DND-41 (cell line): ENCODE measurements at regions not wholly inside any gene's neighbourhood (a gene's known extent, or its start where the extent isn't known, plus 50 kb on each side); places are given as distances from the start of the nearest gene placed in this dataset.

ENCODE experiments used
- ATAC-seq: fragments of 200-7000 bp; cut with Tn5 transposase; 3 replicates; pipeline ENCODE4 v1.9.1; 2021; ENCODE audit warnings: low read depth; ENCODE audit not compliant: insufficient read depth
- DNase-seq: peaks from one replicate; pipeline ENCODE4 v3.0.0-alpha.2; 2020
- H2AFZ ChIP-seq: 2 replicates; pipeline ENCODE4 v1.6.0; 2012; ENCODE audit warnings: low read depth, low read length
- H3K27ac ChIP-seq: 2 replicates; pipeline ENCODE4 v1.5.1; 2012; ENCODE audit warnings: low read length, inconsistent platforms
- H3K27me3 ChIP-seq: fragments of 200-600 bp; sonication (generic); 2 replicates; pipeline ENCODE4 v1.6.0; 2012; ENCODE audit warnings: low read length, mild to moderate bottlenecking, inconsistent platforms; ENCODE audit not compliant: insufficient read depth, poor library complexity
- H3K36me3 ChIP-seq: 2 replicates; pipeline ENCODE4 v1.5.1; 2012; ENCODE audit warnings: low read length, inconsistent platforms; ENCODE audit not compliant: insufficient read depth
- H3K4me1 ChIP-seq: 2 replicates; pipeline ENCODE4 v1.5.1; 2012; ENCODE audit warnings: mild to moderate bottlenecking, low read length; ENCODE audit not compliant: insufficient read depth
- H3K4me2 ChIP-seq: 2 replicates; pipeline ENCODE4 v1.6.0; 2012; ENCODE audit warnings: mild to moderate bottlenecking, moderate library complexity, low read length, inconsistent platforms; ENCODE audit not compliant: insufficient read depth
- H3K4me3 ChIP-seq, 2 experiments: fragments of 200-600 bp in 1 of 2; shearing (Covaris generic) in 1 of 2; 2 replicates each; pipeline ENCODE4 v1.5.1; 2012 to 2016; ENCODE audit warnings: inconsistent platforms in 2 of 2, low read length in 2 of 2, mild to moderate bottlenecking in 2 of 2, low read depth in 1 of 2, moderate library complexity in 1 of 2
- H3K79me2 ChIP-seq: 2 replicates; pipeline ENCODE4 v1.6.0; 2012; ENCODE audit warnings: low read length, inconsistent platforms; ENCODE audit not compliant: insufficient read depth
- H3K9ac ChIP-seq: 2 replicates; pipeline ENCODE4 v1.6.0; 2012; ENCODE audit warnings: low read depth, mild to moderate bottlenecking, inconsistent platforms, low read length, moderate library complexity
- H3K9me3 ChIP-seq: 2 replicates; pipeline ENCODE4 v1.5.1; 2012; ENCODE audit warnings: low read length, moderate library complexity, mild to moderate bottlenecking, inconsistent platforms; ENCODE audit not compliant: insufficient read depth, severe bottlenecking
- H4K20me1 ChIP-seq: 2 replicates; pipeline ENCODE4 v1.6.0; 2012; ENCODE audit warnings: low read length; ENCODE audit not compliant: insufficient read depth
- EZH2 ChIP-seq: IDR thresholded peaks from 3 replicates; pipeline ENCODE4 v1.6.1; 2012; ENCODE audit warnings: borderline replicate concordance, low read depth, mild to moderate bottlenecking, moderate library complexity, low read length, inconsistent platforms; ENCODE audit not compliant: severe bottlenecking
- TF ChIP-seq, protein P1 (sequence below): IDR thresholded peaks from 2 replicates; pipeline ENCODE4 v1.5.1; 2012; ENCODE audit warnings: borderline replicate concordance, low read length, moderate library complexity, mild to moderate bottlenecking; ENCODE audit not compliant: poor library complexity, severe bottlenecking; ENCODE audit errors: extremely low read depth

DNA sequence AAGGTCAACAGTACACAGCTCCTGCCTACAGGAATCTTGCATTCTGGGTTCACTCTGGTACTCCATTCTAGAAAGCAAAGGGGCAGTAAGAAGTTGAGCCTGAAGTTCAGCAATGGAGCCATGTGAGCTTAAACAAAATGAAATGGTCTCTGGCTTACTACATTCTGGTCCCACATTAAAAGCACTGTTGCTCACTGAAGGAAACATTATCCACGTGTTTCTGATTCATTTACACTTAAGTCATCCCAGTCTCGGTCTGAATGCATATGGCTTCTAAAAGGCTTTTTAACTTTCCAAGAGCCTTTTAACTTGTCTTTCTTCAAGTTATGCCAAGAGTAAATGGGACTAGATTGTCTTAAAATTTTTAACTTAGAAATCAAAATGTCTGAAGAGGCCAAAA is 177.8 kb downstream of the LNPK start:
- Histone ChIP-seq H3K4me2 (no peak overlapping the region), H4K20me1 (no peaks in the 10 kb centered on the region), H3K27me3 (peaks cover 9% of the 10 kb centered on the region), H3K79me2 (no peaks in the 10 kb centered on the region), H3K27ac (no peak overlapping the region), H3K36me3 (no peaks in the 10 kb centered on the region), H3K4me1 (no peaks in the 10 kb centered on the region), H2AFZ (no peak overlapping the region), H3K4me3 (no peak overlapping the region), H3K9me3 (no peaks in the 10 kb centered on the region), H3K9ac (no peak overlapping the region)
- DNase-seq (no peak), ATAC-seq (no peak)
- TF ChIP-seq, protein P1, sequence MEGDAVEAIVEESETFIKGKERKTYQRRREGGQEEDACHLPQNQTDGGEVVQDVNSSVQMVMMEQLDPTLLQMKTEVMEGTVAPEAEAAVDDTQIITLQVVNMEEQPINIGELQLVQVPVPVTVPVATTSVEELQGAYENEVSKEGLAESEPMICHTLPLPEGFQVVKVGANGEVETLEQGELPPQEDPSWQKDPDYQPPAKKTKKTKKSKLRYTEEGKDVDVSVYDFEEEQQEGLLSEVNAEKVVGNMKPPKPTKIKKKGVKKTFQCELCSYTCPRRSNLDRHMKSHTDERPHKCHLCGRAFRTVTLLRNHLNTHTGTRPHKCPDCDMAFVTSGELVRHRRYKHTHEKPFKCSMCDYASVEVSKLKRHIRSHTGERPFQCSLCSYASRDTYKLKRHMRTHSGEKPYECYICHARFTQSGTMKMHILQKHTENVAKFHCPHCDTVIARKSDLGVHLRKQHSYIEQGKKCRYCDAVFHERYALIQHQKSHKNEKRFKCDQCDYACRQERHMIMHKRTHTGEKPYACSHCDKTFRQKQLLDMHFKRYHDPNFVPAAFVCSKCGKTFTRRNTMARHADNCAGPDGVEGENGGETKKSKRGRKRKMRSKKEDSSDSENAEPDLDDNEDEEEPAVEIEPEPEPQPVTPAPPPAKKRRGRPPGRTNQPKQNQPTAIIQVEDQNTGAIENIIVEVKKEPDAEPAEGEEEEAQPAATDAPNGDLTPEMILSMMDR: no peak

DNA sequence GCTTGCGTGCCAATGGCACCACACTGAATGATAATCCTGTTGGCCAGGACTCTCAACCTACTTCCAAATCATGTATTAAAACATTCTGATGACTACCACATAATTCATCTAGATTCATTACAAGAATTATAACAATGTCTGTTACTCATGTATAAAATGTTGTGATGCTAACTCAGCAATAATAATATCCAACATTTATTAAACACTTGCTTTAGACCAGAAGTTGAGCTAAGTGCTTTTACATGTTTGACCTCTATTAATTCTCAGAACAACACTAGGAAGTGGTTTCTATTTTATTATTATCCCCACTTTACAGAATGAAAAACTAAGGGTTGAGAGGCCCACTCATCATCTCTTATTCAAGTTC is 178.4 kb downstream of the LNPK start:
- Histone ChIP-seq H3K4me2 (no peak overlapping the region), H3K79me2 (no peaks in the 10 kb centered on the region), H3K9me3 (no peaks in the 10 kb centered on the region), H3K9ac (no peak overlapping the region), H3K27ac (no peak overlapping the region), H3K4me1 (no peaks in the 10 kb centered on the region), H2AFZ (no peak overlapping the region), H3K4me3 (no peak overlapping the region), H3K27me3 (peaks cover 10% of the 10 kb centered on the region), H3K36me3 (no peaks in the 10 kb centered on the region), H4K20me1 (no peaks in the 10 kb centered on the region)
- DNase-seq (no peak), ATAC-seq (no peak)
- TF ChIP-seq, protein P1: no peak
- no peak for TF ChIP-seq EZH2

DNA sequence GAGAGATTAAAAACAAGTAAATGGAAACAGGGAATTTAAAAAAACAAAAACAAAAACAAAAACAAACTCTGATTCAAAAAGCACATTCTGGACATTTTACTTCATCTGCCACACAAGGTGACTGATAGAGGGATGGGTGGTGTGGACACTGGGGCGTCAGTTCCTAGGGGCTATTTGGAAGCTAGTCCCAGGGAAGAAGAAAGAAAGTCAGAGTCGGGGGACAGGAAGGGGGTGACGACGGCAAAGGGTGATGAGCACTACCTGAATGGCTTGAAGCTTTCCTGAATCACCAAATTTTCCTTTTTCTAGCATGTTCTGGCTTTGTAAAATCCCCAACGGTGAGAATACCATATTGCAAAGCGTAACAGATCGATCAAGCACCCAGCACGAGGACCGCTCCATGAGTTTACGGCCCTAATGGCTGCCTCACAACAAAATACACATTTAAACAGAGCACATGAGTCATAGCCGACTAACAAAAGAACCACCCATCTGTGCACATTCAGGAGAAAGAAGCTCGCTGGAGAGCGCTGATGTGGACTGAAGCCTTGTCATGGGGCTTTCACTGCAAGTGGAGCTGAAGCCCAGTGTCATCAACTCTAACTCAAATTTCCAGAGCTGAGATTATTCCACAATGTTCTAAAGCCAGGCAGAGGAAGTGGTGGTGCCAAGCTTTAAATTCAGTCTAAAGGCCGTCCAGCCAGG is 178.9 kb downstream of the LNPK start:
- Histone ChIP-seq H3K9me3 (no peaks in the 10 kb centered on the region), H3K27ac (no peak overlapping the region), H3K27me3 (peaks cover 10% of the 10 kb centered on the region), H3K4me1 (no peaks in the 10 kb centered on the region), H3K9ac (no peak overlapping the region), H3K36me3 (no peaks in the 10 kb centered on the region), H3K4me2 (no peak overlapping the region), H3K4me3 (no peak overlapping the region), H4K20me1 (no peaks in the 10 kb centered on the region), H2AFZ (no peak overlapping the region), H3K79me2 (no peaks in the 10 kb centered on the region)
- TF ChIP-seq, protein P1: no peak
- TF ChIP-seq EZH2: no peak
- ATAC-seq (no peak), DNase-seq (no peak)

DNA sequence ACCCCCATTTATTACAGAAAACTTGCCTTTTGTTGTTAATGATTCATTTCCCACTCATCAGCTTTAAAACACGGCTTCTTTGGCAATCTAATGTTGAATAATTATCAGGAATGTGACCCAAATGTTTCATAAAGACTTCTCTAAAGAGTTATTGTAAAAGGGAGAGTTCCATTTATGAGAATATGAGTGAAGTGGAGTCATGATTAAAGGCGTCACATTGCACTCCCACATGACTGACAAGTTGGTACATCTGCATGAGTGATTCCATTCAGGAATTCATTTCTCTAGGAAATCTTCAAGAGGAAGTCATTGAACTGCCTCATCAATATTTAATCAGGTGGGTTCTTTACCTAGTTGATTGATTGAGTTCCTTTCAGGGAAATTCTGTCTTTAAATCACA is 184.8 kb downstream of the LNPK start:
- no peak overlapping the region for H3K4me3 ChIP-seq
- TF ChIP-seq, protein P1: no peak
- no peak for TF ChIP-seq EZH2
- H3K9ac ChIP-seq: no peak overlapping the region
- H3K27ac ChIP-seq: no peak overlapping the region
- H2AFZ ChIP-seq: no peak overlapping the region
- H3K9me3 ChIP-seq: no peaks in the 10 kb centered on the region
- no peaks in the 10 kb centered on the region for H3K36me3 ChIP-seq
- ATAC-seq (no peak), DNase-seq (no peak)
- H3K4me1 ChIP-seq: no peaks in the 10 kb centered on the region
- H4K20me1 ChIP-seq: no peaks in the 10 kb centered on the region
- H3K4me2 ChIP-seq: no peak overlapping the region
- no peaks in the 10 kb centered on the region for H3K79me2 ChIP-seq
- peaks cover 10% of the 10 kb centered on the region for H3K27me3 ChIP-seq
